ENCODE measurements at regions not wholly inside any gene's neighbourhood (a gene's known extent, or its start where the extent isn't known, plus 50 kb on each side); places are given as distances from the start of the nearest gene placed in this dataset.

DNA sequence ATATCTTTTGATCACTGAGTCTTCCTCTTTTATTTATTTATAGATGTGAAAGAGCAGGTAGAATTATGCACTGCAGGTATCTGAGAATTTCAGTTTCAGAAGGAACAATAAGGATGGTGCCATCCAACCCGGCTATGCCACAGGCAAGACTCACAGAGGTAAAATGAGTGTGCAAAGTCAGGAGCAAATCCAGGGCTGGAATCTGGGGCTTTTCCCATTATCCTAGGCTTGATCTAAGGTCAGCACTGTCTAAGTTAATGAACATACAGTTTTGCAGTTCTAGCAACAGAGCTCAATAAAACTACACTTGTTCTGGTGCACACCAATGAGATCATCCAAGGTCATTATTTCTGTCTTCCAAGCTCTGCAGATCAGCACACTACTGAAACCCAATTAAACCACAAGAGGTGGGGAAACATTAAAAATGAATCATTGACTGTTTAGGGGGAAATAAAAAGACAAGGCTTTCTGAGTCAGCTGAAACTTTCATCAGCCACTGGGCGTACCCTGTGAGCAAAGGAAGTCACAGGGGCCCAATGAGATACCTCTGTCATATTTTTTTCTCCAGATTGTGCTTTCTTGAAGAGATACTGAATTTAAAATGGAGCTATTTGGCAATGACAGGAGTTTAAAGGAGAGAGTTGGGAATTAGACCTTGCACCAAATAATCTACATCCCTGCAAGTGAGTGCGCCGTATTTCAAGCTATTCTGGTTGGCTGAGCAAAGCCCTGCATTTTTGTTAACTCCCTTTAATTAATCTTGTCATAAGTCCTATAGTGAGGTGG, 662.2 kb upstream of the ZNF608 start (continued):
- TF ChIP-seq, protein P1, sequence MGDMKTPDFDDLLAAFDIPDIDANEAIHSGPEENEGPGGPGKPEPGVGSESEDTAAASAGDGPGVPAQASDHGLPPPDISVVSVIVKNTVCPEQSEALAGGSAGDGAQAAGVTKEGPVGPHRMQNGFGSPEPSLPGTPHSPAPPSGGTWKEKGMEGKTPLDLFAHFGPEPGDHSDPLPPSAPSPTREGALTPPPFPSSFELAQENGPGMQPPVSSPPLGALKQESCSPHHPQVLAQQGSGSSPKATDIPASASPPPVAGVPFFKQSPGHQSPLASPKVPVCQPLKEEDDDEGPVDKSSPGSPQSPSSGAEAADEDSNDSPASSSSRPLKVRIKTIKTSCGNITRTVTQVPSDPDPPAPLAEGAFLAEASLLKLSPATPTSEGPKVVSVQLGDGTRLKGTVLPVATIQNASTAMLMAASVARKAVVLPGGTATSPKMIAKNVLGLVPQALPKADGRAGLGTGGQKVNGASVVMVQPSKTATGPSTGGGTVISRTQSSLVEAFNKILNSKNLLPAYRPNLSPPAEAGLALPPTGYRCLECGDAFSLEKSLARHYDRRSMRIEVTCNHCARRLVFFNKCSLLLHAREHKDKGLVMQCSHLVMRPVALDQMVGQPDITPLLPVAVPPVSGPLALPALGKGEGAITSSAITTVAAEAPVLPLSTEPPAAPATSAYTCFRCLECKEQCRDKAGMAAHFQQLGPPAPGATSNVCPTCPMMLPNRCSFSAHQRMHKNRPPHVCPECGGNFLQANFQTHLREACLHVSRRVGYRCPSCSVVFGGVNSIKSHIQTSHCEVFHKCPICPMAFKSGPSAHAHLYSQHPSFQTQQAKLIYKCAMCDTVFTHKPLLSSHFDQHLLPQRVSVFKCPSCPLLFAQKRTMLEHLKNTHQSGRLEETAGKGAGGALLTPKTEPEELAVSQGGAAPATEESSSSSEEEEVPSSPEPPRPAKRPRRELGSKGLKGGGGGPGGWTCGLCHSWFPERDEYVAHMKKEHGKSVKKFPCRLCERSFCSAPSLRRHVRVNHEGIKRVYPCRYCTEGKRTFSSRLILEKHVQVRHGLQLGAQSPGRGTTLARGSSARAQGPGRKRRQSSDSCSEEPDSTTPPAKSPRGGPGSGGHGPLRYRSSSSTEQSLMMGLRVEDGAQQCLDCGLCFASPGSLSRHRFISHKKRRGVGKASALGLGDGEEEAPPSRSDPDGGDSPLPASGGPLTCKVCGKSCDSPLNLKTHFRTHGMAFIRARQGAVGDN (IDR thresholded peaks at IDR 0.05): no peak
- TF ChIP-seq CREM (IDR thresholded peaks at IDR 0.05; ENCODE audit: low read depth) (peak; percentile 61; the same call in 1 of the 2 replicates), ZSCAN29 (IDR thresholded peaks at IDR 0.05) (no peak), EP300 (IDR thresholded peaks at IDR 0.05; ENCODE audit: borderline replicate concordance in 1 of 2, control insufficient read depth in 1 of 2, low read depth in 2 of 2, low read length in 2 of 2) (no peak), IKZF1 (conservative IDR thresholded peaks at IDR 0.05) (no peak; the same call in 1 of the 2 replicates), RCOR1 (conservative IDR thresholded peaks at IDR 0.05; ENCODE audit: low read depth, low read length) (no peak), ZNF217 (IDR thresholded peaks at IDR 0.05) (no peak), KLF5 (IDR thresholded peaks at IDR 0.05; ENCODE audit: partially characterized antibody) (no peak), CHD4 (IDR thresholded peaks at IDR 0.05) (no peak), LARP7 (IDR thresholded peaks at IDR 0.05) (no peak), ZBED1 (IDR thresholded peaks at IDR 0.05; ENCODE audit: borderline replicate concordance) (peak; percentile 52; the same call in 1 of the 2 replicates)
- TF ChIP-seq, protein P2, sequence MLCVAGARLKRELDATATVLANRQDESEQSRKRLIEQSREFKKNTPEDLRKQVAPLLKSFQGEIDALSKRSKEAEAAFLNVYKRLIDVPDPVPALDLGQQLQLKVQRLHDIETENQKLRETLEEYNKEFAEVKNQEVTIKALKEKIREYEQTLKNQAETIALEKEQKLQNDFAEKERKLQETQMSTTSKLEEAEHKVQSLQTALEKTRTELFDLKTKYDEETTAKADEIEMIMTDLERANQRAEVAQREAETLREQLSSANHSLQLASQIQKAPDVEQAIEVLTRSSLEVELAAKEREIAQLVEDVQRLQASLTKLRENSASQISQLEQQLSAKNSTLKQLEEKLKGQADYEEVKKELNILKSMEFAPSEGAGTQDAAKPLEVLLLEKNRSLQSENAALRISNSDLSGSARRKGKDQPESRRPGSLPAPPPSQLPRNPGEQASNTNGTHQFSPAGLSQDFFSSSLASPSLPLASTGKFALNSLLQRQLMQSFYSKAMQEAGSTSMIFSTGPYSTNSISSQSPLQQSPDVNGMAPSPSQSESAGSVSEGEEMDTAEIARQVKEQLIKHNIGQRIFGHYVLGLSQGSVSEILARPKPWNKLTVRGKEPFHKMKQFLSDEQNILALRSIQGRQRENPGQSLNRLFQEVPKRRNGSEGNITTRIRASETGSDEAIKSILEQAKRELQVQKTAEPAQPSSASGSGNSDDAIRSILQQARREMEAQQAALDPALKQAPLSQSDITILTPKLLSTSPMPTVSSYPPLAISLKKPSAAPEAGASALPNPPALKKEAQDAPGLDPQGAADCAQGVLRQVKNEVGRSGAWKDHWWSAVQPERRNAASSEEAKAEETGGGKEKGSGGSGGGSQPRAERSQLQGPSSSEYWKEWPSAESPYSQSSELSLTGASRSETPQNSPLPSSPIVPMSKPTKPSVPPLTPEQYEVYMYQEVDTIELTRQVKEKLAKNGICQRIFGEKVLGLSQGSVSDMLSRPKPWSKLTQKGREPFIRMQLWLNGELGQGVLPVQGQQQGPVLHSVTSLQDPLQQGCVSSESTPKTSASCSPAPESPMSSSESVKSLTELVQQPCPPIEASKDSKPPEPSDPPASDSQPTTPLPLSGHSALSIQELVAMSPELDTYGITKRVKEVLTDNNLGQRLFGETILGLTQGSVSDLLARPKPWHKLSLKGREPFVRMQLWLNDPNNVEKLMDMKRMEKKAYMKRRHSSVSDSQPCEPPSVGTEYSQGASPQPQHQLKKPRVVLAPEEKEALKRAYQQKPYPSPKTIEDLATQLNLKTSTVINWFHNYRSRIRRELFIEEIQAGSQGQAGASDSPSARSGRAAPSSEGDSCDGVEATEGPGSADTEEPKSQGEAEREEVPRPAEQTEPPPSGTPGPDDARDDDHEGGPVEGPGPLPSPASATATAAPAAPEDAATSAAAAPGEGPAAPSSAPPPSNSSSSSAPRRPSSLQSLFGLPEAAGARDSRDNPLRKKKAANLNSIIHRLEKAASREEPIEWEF (IDR thresholded peaks at IDR 0.05; ENCODE audit: insufficient replicate concordance, low read depth, low read length): no peak
- TF ChIP-seq, protein P3, sequence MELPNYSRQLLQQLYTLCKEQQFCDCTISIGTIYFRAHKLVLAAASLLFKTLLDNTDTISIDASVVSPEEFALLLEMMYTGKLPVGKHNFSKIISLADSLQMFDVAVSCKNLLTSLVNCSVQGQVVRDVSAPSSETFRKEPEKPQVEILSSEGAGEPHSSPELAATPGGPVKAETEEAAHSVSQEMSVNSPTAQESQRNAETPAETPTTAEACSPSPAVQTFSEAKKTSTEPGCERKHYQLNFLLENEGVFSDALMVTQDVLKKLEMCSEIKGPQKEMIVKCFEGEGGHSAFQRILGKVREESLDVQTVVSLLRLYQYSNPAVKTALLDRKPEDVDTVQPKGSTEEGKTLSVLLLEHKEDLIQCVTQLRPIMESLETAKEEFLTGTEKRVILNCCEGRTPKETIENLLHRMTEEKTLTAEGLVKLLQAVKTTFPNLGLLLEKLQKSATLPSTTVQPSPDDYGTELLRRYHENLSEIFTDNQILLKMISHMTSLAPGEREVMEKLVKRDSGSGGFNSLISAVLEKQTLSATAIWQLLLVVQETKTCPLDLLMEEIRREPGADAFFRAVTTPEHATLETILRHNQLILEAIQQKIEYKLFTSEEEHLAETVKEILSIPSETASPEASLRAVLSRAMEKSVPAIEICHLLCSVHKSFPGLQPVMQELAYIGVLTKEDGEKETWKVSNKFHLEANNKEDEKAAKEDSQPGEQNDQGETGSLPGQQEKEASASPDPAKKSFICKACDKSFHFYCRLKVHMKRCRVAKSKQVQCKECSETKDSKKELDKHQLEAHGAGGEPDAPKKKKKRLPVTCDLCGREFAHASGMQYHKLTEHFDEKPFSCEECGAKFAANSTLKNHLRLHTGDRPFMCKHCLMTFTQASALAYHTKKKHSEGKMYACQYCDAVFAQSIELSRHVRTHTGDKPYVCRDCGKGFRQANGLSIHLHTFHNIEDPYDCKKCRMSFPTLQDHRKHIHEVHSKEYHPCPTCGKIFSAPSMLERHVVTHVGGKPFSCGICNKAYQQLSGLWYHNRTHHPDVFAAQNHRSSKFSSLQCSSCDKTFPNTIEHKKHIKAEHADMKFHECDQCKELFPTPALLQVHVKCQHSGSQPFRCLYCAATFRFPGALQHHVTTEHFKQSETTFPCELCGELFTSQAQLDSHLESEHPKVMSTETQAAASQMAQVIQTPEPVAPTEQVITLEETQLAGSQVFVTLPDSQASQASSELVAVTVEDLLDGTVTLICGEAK (IDR thresholded peaks at IDR 0.05; ENCODE audit: borderline replicate concordance): no peak
- TF ChIP-seq, protein P4, sequence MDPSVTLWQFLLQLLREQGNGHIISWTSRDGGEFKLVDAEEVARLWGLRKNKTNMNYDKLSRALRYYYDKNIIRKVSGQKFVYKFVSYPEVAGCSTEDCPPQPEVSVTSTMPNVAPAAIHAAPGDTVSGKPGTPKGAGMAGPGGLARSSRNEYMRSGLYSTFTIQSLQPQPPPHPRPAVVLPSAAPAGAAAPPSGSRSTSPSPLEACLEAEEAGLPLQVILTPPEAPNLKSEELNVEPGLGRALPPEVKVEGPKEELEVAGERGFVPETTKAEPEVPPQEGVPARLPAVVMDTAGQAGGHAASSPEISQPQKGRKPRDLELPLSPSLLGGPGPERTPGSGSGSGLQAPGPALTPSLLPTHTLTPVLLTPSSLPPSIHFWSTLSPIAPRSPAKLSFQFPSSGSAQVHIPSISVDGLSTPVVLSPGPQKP (IDR thresholded peaks at IDR 0.05; ENCODE audit: low read depth, low read length): no peak

Data from GM12878 (cell line).